ENCODE measurements at regions not wholly inside any gene's neighbourhood (a gene's known extent, or its start where the extent isn't known, plus 50 kb on each side); places are given as distances from the start of the nearest gene placed in this dataset.

GRCh38 chr12:65613692-65614091 lies 210.6 kb upstream of the HMGA2 start:
- TF ChIP-seq CTCF (IDR thresholded peaks at IDR 0.05) (no peak), POLR2A (IDR thresholded peaks at IDR 0.05) (no peak), EP300 (IDR thresholded peaks at IDR 0.05) (no peak), POLR2AphosphoS5 (IDR thresholded peaks at IDR 0.05) (no peak)
